ENCODE measurements at regions not wholly inside any gene's neighbourhood (a gene's known extent, or its start where the extent isn't known, plus 50 kb on each side); places are given as distances from the start of the nearest gene placed in this dataset.

- no peak overlapping the region for H3K4me3 Mint-ChIP-seq
- H3K4me1 Mint-ChIP-seq = no peaks in the 10 kb centered on the region
- ATAC-seq (peak; percentile 43), DNase-seq (peak; percentile 58)
- no peak overlapping the region for H3K27ac Mint-ChIP-seq
- H3K36me3 Mint-ChIP-seq (ENCODE audit: low read depth) = no peaks in the 10 kb centered on the region
- H3K27me3 Mint-ChIP-seq = peaks cover 2% of the 10 kb centered on the region
- no peaks in the 10 kb centered on the region for H3K9me3 Mint-ChIP-seq
These were observed 193.2 kb upstream of the PLET1 start for GRCh38 chr11:112453601-112454577.

GRCh38 chr11:112454841-112455240 lies 194.2 kb upstream of the PLET1 start:
- Mint-ChIP-seq H3K4me3 (no peak overlapping the region), H3K4me1 (no peaks in the 10 kb centered on the region), H3K27me3 (no peaks in the 10 kb centered on the region), H3K9me3 (no peaks in the 10 kb centered on the region), H3K27ac (no peak overlapping the region), H3K36me3 (ENCODE audit: low read depth) (no peaks in the 10 kb centered on the region)
- no peak for ATAC-seq
- DNase-seq = no peak

DNA sequence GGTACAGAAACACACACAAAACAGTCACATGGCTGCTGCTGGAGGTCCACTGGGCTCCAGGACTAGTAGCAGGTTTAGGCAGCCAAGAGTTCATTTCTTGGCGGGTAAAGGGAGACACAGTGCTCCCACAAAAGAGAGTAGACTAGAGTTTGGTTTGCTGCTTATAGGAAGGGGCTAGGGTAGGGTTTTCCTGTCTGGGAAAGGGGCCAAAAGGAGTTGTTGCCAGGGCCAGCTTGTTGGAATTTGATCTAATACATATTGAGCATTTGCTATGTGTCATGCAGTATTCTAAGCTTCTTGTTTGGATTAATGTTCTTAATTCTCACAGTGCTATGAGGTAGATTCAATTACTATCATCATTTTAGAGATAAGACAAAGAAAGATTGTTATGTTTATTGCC lies 195.1 kb upstream of the PLET1 start:
- Mint-ChIP-seq H3K27ac (no peak overlapping the region), H3K36me3 (ENCODE audit: low read depth) (no peaks in the 10 kb centered on the region), H3K9me3 (no peaks in the 10 kb centered on the region), H3K27me3 (no peaks in the 10 kb centered on the region), H3K4me3 (no peak overlapping the region), H3K4me1 (no peaks in the 10 kb centered on the region)
- DNase-seq (no peak), ATAC-seq (no peak)

DNA sequence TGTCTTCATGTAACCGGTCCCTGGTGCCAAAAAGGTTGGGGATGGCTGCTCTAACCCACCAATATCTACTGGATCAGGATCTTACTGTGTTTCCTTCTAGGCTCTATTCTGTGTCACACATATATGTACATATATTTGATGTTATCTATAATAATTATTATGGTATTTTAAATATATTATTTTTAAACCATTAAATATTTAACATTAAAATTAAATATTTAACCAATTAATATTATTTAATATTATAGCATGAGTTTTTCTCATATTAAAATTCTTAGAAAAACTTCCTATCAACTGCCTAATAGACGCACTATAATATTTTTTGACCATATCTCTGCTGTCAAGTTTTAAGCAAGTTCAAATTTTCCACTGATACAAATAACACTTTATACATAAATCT lies 196.9 kb upstream of the PLET1 start:
- no peak for DNase-seq
- Mint-ChIP-seq H3K4me3 (no peak overlapping the region), H3K36me3 (ENCODE audit: low read depth) (no peaks in the 10 kb centered on the region), H3K27ac (no peak overlapping the region), H3K9me3 (no peaks in the 10 kb centered on the region), H3K4me1 (no peaks in the 10 kb centered on the region), H3K27me3 (peaks cover 2% of the 10 kb centered on the region)
- ATAC-seq = no peak

DNA sequence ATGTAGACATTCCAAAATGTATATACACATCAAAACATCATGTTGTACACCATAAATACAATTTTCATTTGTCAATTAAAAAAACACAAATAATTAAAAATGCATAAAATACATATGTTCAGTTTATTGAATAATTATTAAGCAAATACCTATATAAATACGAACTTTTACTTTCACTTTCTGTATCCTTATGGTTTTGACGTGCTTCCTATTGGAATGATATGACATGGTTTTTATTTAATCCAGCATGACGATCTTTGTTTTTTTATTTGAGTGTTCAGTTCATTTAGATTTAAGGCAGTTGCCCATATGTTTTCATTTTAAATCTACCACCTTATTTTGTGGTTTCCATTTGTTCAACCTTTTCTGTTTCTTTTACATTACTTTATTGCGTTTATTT lies 198.3 kb upstream of the PLET1 start:
- H3K9me3 Mint-ChIP-seq = no peaks in the 10 kb centered on the region
- ATAC-seq = no peak
- H3K27ac Mint-ChIP-seq = no peak overlapping the region
- peaks cover 2% of the 10 kb centered on the region for H3K27me3 Mint-ChIP-seq
- H3K4me3 Mint-ChIP-seq = no peak overlapping the region
- H3K36me3 Mint-ChIP-seq (ENCODE audit: low read depth) = no peaks in the 10 kb centered on the region
- no peaks in the 10 kb centered on the region for H3K4me1 Mint-ChIP-seq
- DNase-seq = no peak

- DNase-seq (no peak), ATAC-seq (no peak)
- Mint-ChIP-seq H3K4me1 (no peaks in the 10 kb centered on the region), H3K27ac (no peak overlapping the region), H3K9me3 (no peaks in the 10 kb centered on the region), H3K27me3 (peaks cover 2% of the 10 kb centered on the region), H3K36me3 (ENCODE audit: low read depth) (no peaks in the 10 kb centered on the region), H3K4me3 (no peak overlapping the region)
These were observed 199.5 kb upstream of the PLET1 start for GRCh38 chr11:112460141-112460540.

- Mint-ChIP-seq H3K9me3 (no peaks in the 10 kb centered on the region), H3K4me3 (no peak overlapping the region), H3K27ac (no peak overlapping the region), H3K36me3 (ENCODE audit: low read depth) (no peaks in the 10 kb centered on the region), H3K27me3 (peaks cover 5% of the 10 kb centered on the region), H3K4me1 (no peaks in the 10 kb centered on the region)
- no peak for DNase-seq
- ATAC-seq = no peak
These were observed 204.3 kb upstream of the PLET1 start for GRCh38 chr11:112464949-112465348.

GRCh38 chr11:112465433-112466024 lies 204.9 kb upstream of the PLET1 start:
- no peak overlapping the region for H3K4me3 Mint-ChIP-seq
- no peaks in the 10 kb centered on the region for H3K36me3 Mint-ChIP-seq (ENCODE audit: low read depth)
- no peak overlapping the region for H3K27ac Mint-ChIP-seq
- no peaks in the 10 kb centered on the region for H3K4me1 Mint-ChIP-seq
- peaks cover 5% of the 10 kb centered on the region for H3K27me3 Mint-ChIP-seq
- DNase-seq (no peak), ATAC-seq (no peak)
- no peaks in the 10 kb centered on the region for H3K9me3 Mint-ChIP-seq

DNA sequence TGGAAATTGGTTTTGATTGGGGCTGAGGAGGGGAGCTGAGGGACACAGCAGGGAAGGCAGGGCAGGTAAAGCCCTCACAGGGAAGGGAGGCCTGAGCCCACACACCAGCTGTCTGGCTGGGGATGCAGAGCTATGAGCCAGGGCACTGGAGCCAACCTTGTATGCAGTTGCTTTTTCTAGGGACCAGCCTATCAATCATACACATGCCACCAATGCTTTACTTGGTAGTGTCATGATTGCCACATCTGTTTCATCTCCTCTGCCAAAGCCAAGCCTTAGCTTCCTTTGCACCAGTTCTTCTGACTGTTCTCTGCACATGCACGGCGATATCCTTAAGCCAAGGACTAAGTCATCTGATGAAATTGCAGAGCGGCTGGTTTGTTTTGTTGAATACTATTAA lies 207.1 kb upstream of the PLET1 start:
- Mint-ChIP-seq H3K27me3 (peaks cover 3% of the 10 kb centered on the region), H3K36me3 (ENCODE audit: low read depth) (no peaks in the 10 kb centered on the region), H3K4me1 (no peaks in the 10 kb centered on the region), H3K9me3 (no peaks in the 10 kb centered on the region), H3K27ac (no peak overlapping the region), H3K4me3 (no peak overlapping the region)
- no peak for ATAC-seq
- DNase-seq = no peak

DNA sequence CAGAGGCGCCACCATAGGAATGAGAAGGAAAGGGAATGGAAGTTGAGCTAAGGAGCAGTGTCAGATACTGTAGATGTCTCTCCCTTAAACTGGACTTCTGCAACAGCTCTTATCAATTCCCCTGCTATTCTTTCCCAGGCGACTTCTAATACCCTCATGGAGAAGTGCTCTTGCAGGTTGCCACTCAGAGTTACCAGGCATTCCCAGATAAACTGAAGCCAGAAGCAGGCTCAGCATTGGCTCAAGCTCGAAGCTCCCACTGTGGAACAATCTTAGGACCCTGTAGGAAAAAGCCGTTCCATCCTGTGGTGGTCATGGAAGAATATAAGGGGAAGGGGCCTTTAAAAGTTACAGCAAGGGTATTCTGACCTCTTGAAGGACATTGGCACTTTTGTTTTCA lies 208.7 kb upstream of the PLET1 start:
- no peak for DNase-seq
- Mint-ChIP-seq H3K4me1 (no peaks in the 10 kb centered on the region), H3K36me3 (ENCODE audit: low read depth) (no peaks in the 10 kb centered on the region), H3K4me3 (no peak overlapping the region), H3K27ac (no peak overlapping the region), H3K9me3 (no peaks in the 10 kb centered on the region), H3K27me3 (peaks cover 6% of the 10 kb centered on the region)
- ATAC-seq = no peak

- Mint-ChIP-seq H3K27me3 (peaks cover 8% of the 10 kb centered on the region), H3K9me3 (no peaks in the 10 kb centered on the region), H3K36me3 (ENCODE audit: low read depth) (no peaks in the 10 kb centered on the region), H3K27ac (no peak overlapping the region), H3K4me3 (no peak overlapping the region), H3K4me1 (no peaks in the 10 kb centered on the region)
- no peak for ATAC-seq
- DNase-seq = no peak
These were observed 209.7 kb upstream of the PLET1 start for GRCh38 chr11:112470355-112470754.

GRCh38 chr11:112471731-112472130 lies 211.1 kb upstream of the PLET1 start:
- H3K4me3 Mint-ChIP-seq = no peak overlapping the region
- DNase-seq = no peak
- no peak overlapping the region for H3K27ac Mint-ChIP-seq
- ATAC-seq = no peak
- H3K9me3 Mint-ChIP-seq = no peaks in the 10 kb centered on the region
- H3K36me3 Mint-ChIP-seq (ENCODE audit: low read depth) = no peaks in the 10 kb centered on the region
- peaks cover 5% of the 10 kb centered on the region for H3K27me3 Mint-ChIP-seq
- H3K4me1 Mint-ChIP-seq = no peaks in the 10 kb centered on the region

DNA sequence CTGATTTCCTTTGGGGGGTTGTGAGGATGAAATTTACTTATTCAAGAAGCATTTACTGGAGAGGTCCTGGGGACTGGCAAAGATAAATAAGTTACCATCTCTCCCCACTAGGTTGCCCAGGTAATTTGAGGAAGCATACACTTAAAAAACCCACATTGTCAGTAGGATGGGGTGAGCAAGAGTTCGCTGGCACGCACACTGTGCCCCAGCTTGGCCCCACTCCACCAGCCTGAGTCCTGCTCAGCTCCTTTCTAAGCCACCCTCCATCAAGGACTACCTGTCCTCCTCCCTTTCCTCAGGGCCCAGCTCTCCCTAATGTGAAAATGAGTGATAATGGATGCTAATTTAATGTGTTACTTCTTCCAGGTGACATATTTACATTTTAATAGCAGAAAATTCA lies 216.5 kb upstream of the PLET1 start:
- Mint-ChIP-seq H3K27ac (no peak overlapping the region), H3K9me3 (no peaks in the 10 kb centered on the region), H3K4me3 (no peak overlapping the region), H3K27me3 (peaks cover 5% of the 10 kb centered on the region), H3K4me1 (no peaks in the 10 kb centered on the region), H3K36me3 (ENCODE audit: low read depth) (no peaks in the 10 kb centered on the region)
- DNase-seq = no peak
- no peak for ATAC-seq

GRCh38 chr11:112477581-112478317 lies 217.1 kb upstream of the PLET1 start:
- Mint-ChIP-seq H3K27ac (no peak overlapping the region), H3K4me1 (no peaks in the 10 kb centered on the region), H3K4me3 (no peak overlapping the region), H3K9me3 (no peaks in the 10 kb centered on the region), H3K27me3 (peaks cover 5% of the 10 kb centered on the region), H3K36me3 (ENCODE audit: low read depth) (no peaks in the 10 kb centered on the region)
- ATAC-seq = no peak
- DNase-seq = no peak

- no peak overlapping the region for H3K27ac Mint-ChIP-seq
- no peaks in the 10 kb centered on the region for H3K4me1 Mint-ChIP-seq
- peaks cover 2% of the 10 kb centered on the region for H3K27me3 Mint-ChIP-seq
- ATAC-seq = no peak
- H3K9me3 Mint-ChIP-seq = no peaks in the 10 kb centered on the region
- DNase-seq = no peak
- H3K4me3 Mint-ChIP-seq = no peak overlapping the region
- no peaks in the 10 kb centered on the region for H3K36me3 Mint-ChIP-seq (ENCODE audit: low read depth)
These were observed 218.1 kb upstream of the PLET1 start for GRCh38 chr11:112478806-112479205.

Measured in activated naive CD8-positive, alpha-beta T cell treated with anti-CD3 and anti-CD28 coated beads, Interleukin-2, amount 50 U/mL, for 24 hours (primary cell).